ENCODE measurements at regions not wholly inside any gene's neighbourhood (a gene's known extent, or its start where the extent isn't known, plus 50 kb on each side); places are given as distances from the start of the nearest gene placed in this dataset.

DNA sequence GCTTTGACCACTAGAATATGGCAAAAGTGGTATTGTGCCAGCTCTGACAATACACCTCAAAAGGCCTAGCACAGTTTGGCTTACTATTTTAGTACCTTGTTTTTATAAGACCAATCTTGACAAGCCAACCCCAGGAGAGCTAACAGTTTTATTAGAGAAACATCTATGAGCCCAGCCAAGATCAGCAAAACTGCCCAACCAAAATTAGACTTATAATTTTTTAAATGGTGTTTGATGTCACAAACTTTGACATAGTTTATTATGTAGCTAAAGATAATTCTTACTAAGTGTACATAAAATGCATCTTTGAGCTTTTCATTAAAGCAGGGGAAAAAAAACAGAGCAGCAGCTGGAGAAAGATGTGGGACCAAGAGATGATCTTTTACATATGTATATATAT lies 537.5 kb downstream of the ZPLD1 start:
- Histone ChIP-seq H2BK120ac (ENCODE audit: low read depth, low read length) (no peak overlapping the region), H3K27ac (replicated peaks; ENCODE audit: low read length) (no peak overlapping the region), H4K8ac (ENCODE audit: low read depth, low read length) (no peak overlapping the region), H3K18ac (ENCODE audit: low read length) (no peak overlapping the region), H3K23ac (ENCODE audit: low read depth, low read length, poor library complexity) (no peak overlapping the region), H3K9ac (ENCODE audit: low read depth, low read length, poor library complexity) (no peak overlapping the region), H3K14ac (ENCODE audit: low read length) (no peak overlapping the region), H3K36me3 (replicated peaks in 1 of 2; ENCODE audit: control insufficient read depth in 2 of 2, insufficient read depth in 2 of 2, low read length in 2 of 2) (no peaks in the 10 kb centered on the region), H3K4me3 (ENCODE audit: low read length in 2 of 2) (no peak overlapping the region), H3K79me1 (ENCODE audit: low read depth, low read length) (no peaks in the 10 kb centered on the region), H3K9me3 (replicated peaks in 1 of 2; ENCODE audit: control insufficient read depth in 2 of 2, insufficient read depth in 1 of 2, low read depth in 1 of 2, low read length in 2 of 2) (no peaks in the 10 kb centered on the region), H2BK15ac (ENCODE audit: low read length) (no peak overlapping the region), H4K91ac (ENCODE audit: low read depth, low read length, poor library complexity) (no peak overlapping the region), H2AFZ (ENCODE audit: low read length) (no peak overlapping the region), H3K4ac (ENCODE audit: low read length) (no peak overlapping the region), H2AK5ac (ENCODE audit: low read depth, low read length) (no peak overlapping the region), H2BK12ac (ENCODE audit: low read length) (no peak overlapping the region), H2BK5ac (ENCODE audit: low read length) (no peak overlapping the region), H3K27me3 (ENCODE audit: control insufficient read depth in 3 of 3, insufficient read depth in 3 of 3, low read depth in 1 of 3, low read length in 3 of 3) (no peaks in the 10 kb centered on the region), H3K4me2 (ENCODE audit: insufficient read depth, low read length, poor library complexity, severe bottlenecking) (no peak overlapping the region), H3K4me1 (ENCODE audit: control insufficient read depth in 2 of 2, insufficient read depth in 1 of 2, low read depth in 1 of 2, low read length in 2 of 2) (no peaks in the 10 kb centered on the region)
- DNase-seq (ENCODE audit: low spot score): no peak

DNA sequence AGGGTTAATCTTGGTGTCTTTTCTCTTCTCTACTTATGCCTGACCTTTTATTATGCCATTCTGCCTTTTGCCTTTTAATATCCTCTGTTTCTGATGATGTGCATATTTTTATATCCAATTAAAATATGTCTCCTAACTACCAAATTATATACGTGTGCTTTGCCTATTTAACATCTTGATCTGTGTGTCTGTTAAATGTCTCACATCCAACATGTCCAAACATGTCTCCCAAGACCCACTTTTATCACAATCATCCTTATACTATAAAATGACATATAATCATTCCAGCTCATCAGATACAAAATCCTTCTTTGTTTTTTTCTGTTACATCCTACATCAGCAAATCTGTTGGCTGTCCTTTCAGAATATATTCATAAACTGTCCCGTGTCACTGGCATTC lies 539.5 kb downstream of the ZPLD1 start:
- H3K27ac ChIP-seq (replicated peaks; ENCODE audit: low read length): no peak overlapping the region

DNA sequence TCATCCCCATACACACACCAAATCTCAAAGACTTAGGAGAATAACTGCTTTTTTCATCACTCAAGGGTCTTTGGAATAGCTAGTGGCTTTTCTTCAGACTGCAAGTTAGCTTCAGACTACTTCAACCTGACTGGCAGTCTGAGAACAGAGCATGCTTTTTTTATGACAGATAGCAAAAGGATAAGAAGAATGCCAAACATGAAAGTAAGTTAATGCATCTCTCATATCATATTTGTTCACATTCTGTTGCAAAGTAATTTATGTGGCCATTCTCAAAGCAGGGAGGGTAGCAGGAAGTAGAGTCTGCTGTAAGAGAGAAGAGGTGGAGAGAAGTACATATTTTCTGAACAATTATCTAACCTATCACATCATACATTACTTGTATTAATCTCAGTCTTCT lies 544.4 kb downstream of the ZPLD1 start:
- no peak overlapping the region for H3K27ac ChIP-seq (replicated peaks; ENCODE audit: low read length)
- H3K18ac ChIP-seq (ENCODE audit: low read length): no peak overlapping the region
- no peak overlapping the region for H2BK15ac ChIP-seq (ENCODE audit: low read length)
- H4K8ac ChIP-seq (ENCODE audit: low read depth, low read length): no peak overlapping the region
- H3K14ac ChIP-seq (ENCODE audit: low read length): no peak overlapping the region
- no peaks in the 10 kb centered on the region for H3K36me3 ChIP-seq (replicated peaks in 1 of 2; ENCODE audit: control insufficient read depth in 2 of 2, insufficient read depth in 2 of 2, low read length in 2 of 2)
- H3K23ac ChIP-seq (ENCODE audit: low read depth, low read length, poor library complexity): no peak overlapping the region
- no peaks in the 10 kb centered on the region for H3K79me1 ChIP-seq (ENCODE audit: low read depth, low read length)
- H3K4ac ChIP-seq (ENCODE audit: low read length): no peak overlapping the region
- no peaks in the 10 kb centered on the region for H3K9me3 ChIP-seq (replicated peaks in 1 of 2; ENCODE audit: control insufficient read depth in 2 of 2, insufficient read depth in 1 of 2, low read depth in 1 of 2, low read length in 2 of 2)
- H2BK12ac ChIP-seq (ENCODE audit: low read length): no peak overlapping the region
- no peak overlapping the region for H3K4me2 ChIP-seq (ENCODE audit: insufficient read depth, low read length, poor library complexity, severe bottlenecking)
- no peak overlapping the region for H4K91ac ChIP-seq (ENCODE audit: low read depth, low read length, poor library complexity)
- H3K9ac ChIP-seq (ENCODE audit: low read depth, low read length, poor library complexity): no peak overlapping the region
- H2AFZ ChIP-seq (ENCODE audit: low read length): no peak overlapping the region
- H3K4me3 ChIP-seq (ENCODE audit: low read length in 2 of 2): no peak overlapping the region
- no peak for DNase-seq (ENCODE audit: low spot score)
- no peak overlapping the region for H2BK120ac ChIP-seq (ENCODE audit: low read depth, low read length)
- no peak overlapping the region for H2AK5ac ChIP-seq (ENCODE audit: low read depth, low read length)
- H2BK5ac ChIP-seq (ENCODE audit: low read length): no peak overlapping the region
- no peaks in the 10 kb centered on the region for H3K27me3 ChIP-seq (ENCODE audit: control insufficient read depth in 3 of 3, insufficient read depth in 3 of 3, low read depth in 1 of 3, low read length in 3 of 3)
- no peaks in the 10 kb centered on the region for H3K4me1 ChIP-seq (ENCODE audit: control insufficient read depth in 2 of 2, insufficient read depth in 1 of 2, low read depth in 1 of 2, low read length in 2 of 2)

More for the DNA sequence above, 539.5 kb downstream of the ZPLD1 start:
- H2BK12ac ChIP-seq (ENCODE audit: low read length): no peak overlapping the region
- H3K4me3 ChIP-seq (ENCODE audit: low read length in 2 of 2): no peak overlapping the region
- DNase-seq (ENCODE audit: low spot score): no peak
- H3K27me3 ChIP-seq (ENCODE audit: control insufficient read depth in 3 of 3, insufficient read depth in 3 of 3, low read depth in 1 of 3, low read length in 3 of 3): no peaks in the 10 kb centered on the region
- no peaks in the 10 kb centered on the region for H3K79me1 ChIP-seq (ENCODE audit: low read depth, low read length)
- no CpG with 5 or more reads among the region's 2 CpGs for WGBS, 2 donors (ENCODE audit: extremely low coverage in 2 of 2, insufficient read length in 2 of 2, insufficient replicate concordance in 1 of 2)
- H2BK5ac ChIP-seq (ENCODE audit: low read length): no peak overlapping the region
- H3K4ac ChIP-seq (ENCODE audit: low read length): no peak overlapping the region
- H2AFZ ChIP-seq (ENCODE audit: low read length): no peak overlapping the region
- no peak overlapping the region for H3K14ac ChIP-seq (ENCODE audit: low read length)
- no peaks in the 10 kb centered on the region for H3K36me3 ChIP-seq (replicated peaks in 1 of 2; ENCODE audit: control insufficient read depth in 2 of 2, insufficient read depth in 2 of 2, low read length in 2 of 2)
- no peaks in the 10 kb centered on the region for H3K9me3 ChIP-seq (replicated peaks in 1 of 2; ENCODE audit: control insufficient read depth in 2 of 2, insufficient read depth in 1 of 2, low read depth in 1 of 2, low read length in 2 of 2)
- no peak overlapping the region for H2BK15ac ChIP-seq (ENCODE audit: low read length)
- no peak overlapping the region for H2AK5ac ChIP-seq (ENCODE audit: low read depth, low read length)
- no peak overlapping the region for H3K4me2 ChIP-seq (ENCODE audit: insufficient read depth, low read length, poor library complexity, severe bottlenecking)
- H3K23ac ChIP-seq (ENCODE audit: low read depth, low read length, poor library complexity): no peak overlapping the region
- no peak overlapping the region for H3K18ac ChIP-seq (ENCODE audit: low read length)
- H2BK120ac ChIP-seq (ENCODE audit: low read depth, low read length): no peak overlapping the region
- no peak overlapping the region for H4K91ac ChIP-seq (ENCODE audit: low read depth, low read length, poor library complexity)
- H4K8ac ChIP-seq (ENCODE audit: low read depth, low read length): no peak overlapping the region
- H3K4me1 ChIP-seq (ENCODE audit: control insufficient read depth in 2 of 2, insufficient read depth in 1 of 2, low read depth in 1 of 2, low read length in 2 of 2): no peaks in the 10 kb centered on the region
- H3K9ac ChIP-seq (ENCODE audit: low read depth, low read length, poor library complexity): no peak overlapping the region

GRCh38 chr3:102979682-102980354 lies 545.0 kb downstream of the ZPLD1 start:
- Histone ChIP-seq H2AK5ac (ENCODE audit: low read depth, low read length) (no peak overlapping the region), H3K4me3 (ENCODE audit: low read length in 2 of 2) (no peak overlapping the region), H4K8ac (ENCODE audit: low read depth, low read length) (no peak overlapping the region), H4K91ac (ENCODE audit: low read depth, low read length, poor library complexity) (no peak overlapping the region), H3K9me3 (replicated peaks in 1 of 2; ENCODE audit: control insufficient read depth in 2 of 2, insufficient read depth in 1 of 2, low read depth in 1 of 2, low read length in 2 of 2) (no peaks in the 10 kb centered on the region), H2BK15ac (ENCODE audit: low read length) (no peak overlapping the region), H3K23ac (ENCODE audit: low read depth, low read length, poor library complexity) (no peak overlapping the region), H3K4me2 (ENCODE audit: insufficient read depth, low read length, poor library complexity, severe bottlenecking) (no peak overlapping the region), H3K36me3 (replicated peaks in 1 of 2; ENCODE audit: control insufficient read depth in 2 of 2, insufficient read depth in 2 of 2, low read length in 2 of 2) (no peaks in the 10 kb centered on the region), H3K14ac (ENCODE audit: low read length) (no peak overlapping the region), H3K9ac (ENCODE audit: low read depth, low read length, poor library complexity) (no peak overlapping the region), H2AFZ (ENCODE audit: low read length) (no peak overlapping the region), H3K27me3 (ENCODE audit: control insufficient read depth in 3 of 3, insufficient read depth in 3 of 3, low read depth in 1 of 3, low read length in 3 of 3) (no peaks in the 10 kb centered on the region), H3K79me1 (ENCODE audit: low read depth, low read length) (no peaks in the 10 kb centered on the region), H2BK12ac (ENCODE audit: low read length) (no peak overlapping the region), H2BK120ac (ENCODE audit: low read depth, low read length) (no peak overlapping the region), H2BK5ac (ENCODE audit: low read length) (no peak overlapping the region), H3K18ac (ENCODE audit: low read length) (no peak overlapping the region), H3K4ac (ENCODE audit: low read length) (no peak overlapping the region), H3K27ac (replicated peaks; ENCODE audit: low read length) (no peak overlapping the region), H3K4me1 (ENCODE audit: control insufficient read depth in 2 of 2, insufficient read depth in 1 of 2, low read depth in 1 of 2, low read length in 2 of 2) (no peaks in the 10 kb centered on the region)
- WGBS, 2 donors (ENCODE audit: extremely low coverage in 2 of 2, insufficient read length in 2 of 2, insufficient replicate concordance in 1 of 2): no CpG with 5 or more reads among the region's 4 CpGs
- no peak for DNase-seq (ENCODE audit: low spot score)
